HG03139 (cell line): ENCODE measurements at regions not wholly inside any gene's neighbourhood (a gene's known extent, or its start where the extent isn't known, plus 50 kb on each side); places are given as distances from the start of the nearest gene placed in this dataset.
"Not testable (repeated sequence)": the region's sequence is repeated elsewhere in the genome, so short reads cannot be mapped to it uniquely, and the experiment has no call there.

Experiments used
- ATAC-seq: cut with Tn5 transposase; IDR thresholded peaks from one replicate; pipeline ENCODE4 v1.9.1; 2021; ENCODE audit not compliant: unreplicated experiment

GRCh38 chr12:87430444-87430843, 598.8 kb downstream of the C12orf50 start:
- no peak for ATAC-seq

GRCh38 chr12:87428701-87429277, 600.4 kb downstream of the C12orf50 start:
- ATAC-seq, result no peak

GRCh38 chr12:87427770-87428169, 601.4 kb downstream of the C12orf50 start:
- no peak for ATAC-seq

- ATAC-seq, result no peak
These were observed 603.2 kb downstream of the C12orf50 start for GRCh38 chr12:87425942-87426554.

GRCh38 chr12:87421233-87421632, 608.0 kb downstream of the C12orf50 start:
- ATAC-seq, result not testable (repeated sequence)

- ATAC-seq, result no peak
These were observed 615.4 kb downstream of the C12orf50 start for GRCh38 chr12:87413784-87414183.

GRCh38 chr12:87406926-87407325, 622.3 kb downstream of the C12orf50 start:
- no peak for ATAC-seq

GRCh38 chr12:87405918-87406317, 623.3 kb downstream of the C12orf50 start:
- no peak for ATAC-seq

GRCh38 chr12:87394168-87394567, 635.0 kb downstream of the C12orf50 start:
- not testable (repeated sequence) for ATAC-seq

GRCh38 chr12:87388376-87388775, 640.8 kb downstream of the C12orf50 start:
- ATAC-seq, result no peak

- ATAC-seq, result no peak
These were observed 643.9 kb downstream of the C12orf50 start for GRCh38 chr12:87385322-87385721.

- ATAC-seq, result no peak
These were observed 645.0 kb downstream of the C12orf50 start for GRCh38 chr12:87384226-87384625.

- no peak for ATAC-seq
These were observed 645.5 kb downstream of the C12orf50 start for GRCh38 chr12:87383680-87384079.

- no peak for ATAC-seq
These were observed 646.1 kb downstream of the C12orf50 start for GRCh38 chr12:87382959-87383566.

- ATAC-seq, result no peak
These were observed 646.8 kb downstream of the C12orf50 start for GRCh38 chr12:87382436-87382835.

GRCh38 chr12:87381742-87382141, 647.5 kb downstream of the C12orf50 start:
- no peak for ATAC-seq

- ATAC-seq, result no peak
These were observed 650.7 kb downstream of the C12orf50 start for GRCh38 chr12:87378526-87378925.

- ATAC-seq, result no peak
These were observed 652.5 kb downstream of the C12orf50 start for GRCh38 chr12:87376722-87377121.

GRCh38 chr12:87369161-87369560, 660.0 kb downstream of the C12orf50 start:
- no peak for ATAC-seq

GRCh38 chr12:87368259-87368658, 660.9 kb downstream of the C12orf50 start:
- no peak for ATAC-seq

GRCh38 chr12:87365423-87365822, 663.8 kb downstream of the C12orf50 start:
- no peak for ATAC-seq

- no peak for ATAC-seq
These were observed 665.6 kb downstream of the C12orf50 start for GRCh38 chr12:87363497-87364084.
